ENCODE measurements at regions not wholly inside any gene's neighbourhood (a gene's known extent, or its start where the extent isn't known, plus 50 kb on each side); places are given as distances from the start of the nearest gene placed in this dataset.

DNA sequence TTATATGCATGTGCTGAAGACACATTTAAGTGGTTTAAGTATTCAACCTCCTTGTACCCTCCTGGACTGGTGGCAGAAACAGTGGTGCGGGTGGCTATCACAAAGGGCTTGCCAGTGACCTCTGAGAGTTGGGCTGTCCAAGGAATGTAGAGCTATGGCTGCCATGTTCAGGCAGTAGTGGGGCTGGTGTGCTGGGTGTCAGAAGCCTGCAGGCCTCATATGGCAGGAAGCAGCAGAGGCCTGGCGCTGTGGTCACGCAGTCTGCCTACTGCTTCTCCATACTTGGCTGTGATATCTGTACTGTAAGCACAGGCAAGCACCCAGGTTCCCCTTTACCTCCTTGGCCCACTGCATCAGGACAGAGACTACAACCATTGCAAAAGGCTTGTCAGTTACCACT lies 870.0 kb downstream of the LRRIQ3 start:
- Histone ChIP-seq H3K27me3 (ENCODE audit: insufficient read depth, low read length) (no peaks in the 10 kb centered on the region), H3K9me2 (ENCODE audit: low read depth, low read length) (no peaks in the 10 kb centered on the region), H3K79me2 (ENCODE audit: insufficient read depth, low read length) (no peaks in the 10 kb centered on the region), H3K9me3 (ENCODE audit: low read length) (no peaks in the 10 kb centered on the region), H3K4me2 (ENCODE audit: low read length) (no peak overlapping the region), H3K4me1 (ENCODE audit: insufficient read depth, low read length, severe bottlenecking) (no peaks in the 10 kb centered on the region), H3K4me3 (ENCODE audit: low read depth, low read length, poor library complexity, severe bottlenecking) (no peak overlapping the region), H4K20me1 (ENCODE audit: insufficient read depth, low read length) (no peaks in the 10 kb centered on the region), H3K9ac (ENCODE audit: low read length) (no peak overlapping the region), H2AFZ (ENCODE audit: low read length) (no peak overlapping the region), H3F3A (ENCODE audit: insufficient read depth, low read length) (no peaks in the 10 kb centered on the region), H3K36me3 (ENCODE audit: insufficient read depth, low read length) (no peaks in the 10 kb centered on the region), H3K27ac (ENCODE audit: low read depth, low read length, poor library complexity, severe bottlenecking) (no peak overlapping the region)
- TF ChIP-seq, protein P1, sequence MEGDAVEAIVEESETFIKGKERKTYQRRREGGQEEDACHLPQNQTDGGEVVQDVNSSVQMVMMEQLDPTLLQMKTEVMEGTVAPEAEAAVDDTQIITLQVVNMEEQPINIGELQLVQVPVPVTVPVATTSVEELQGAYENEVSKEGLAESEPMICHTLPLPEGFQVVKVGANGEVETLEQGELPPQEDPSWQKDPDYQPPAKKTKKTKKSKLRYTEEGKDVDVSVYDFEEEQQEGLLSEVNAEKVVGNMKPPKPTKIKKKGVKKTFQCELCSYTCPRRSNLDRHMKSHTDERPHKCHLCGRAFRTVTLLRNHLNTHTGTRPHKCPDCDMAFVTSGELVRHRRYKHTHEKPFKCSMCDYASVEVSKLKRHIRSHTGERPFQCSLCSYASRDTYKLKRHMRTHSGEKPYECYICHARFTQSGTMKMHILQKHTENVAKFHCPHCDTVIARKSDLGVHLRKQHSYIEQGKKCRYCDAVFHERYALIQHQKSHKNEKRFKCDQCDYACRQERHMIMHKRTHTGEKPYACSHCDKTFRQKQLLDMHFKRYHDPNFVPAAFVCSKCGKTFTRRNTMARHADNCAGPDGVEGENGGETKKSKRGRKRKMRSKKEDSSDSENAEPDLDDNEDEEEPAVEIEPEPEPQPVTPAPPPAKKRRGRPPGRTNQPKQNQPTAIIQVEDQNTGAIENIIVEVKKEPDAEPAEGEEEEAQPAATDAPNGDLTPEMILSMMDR (IDR thresholded peaks at IDR 0.05; ENCODE audit: low read length) = no peak
- TF ChIP-seq EZH2 (IDR thresholded peaks at IDR 0.05; ENCODE audit: borderline replicate concordance, low read length) = no peak

DNA sequence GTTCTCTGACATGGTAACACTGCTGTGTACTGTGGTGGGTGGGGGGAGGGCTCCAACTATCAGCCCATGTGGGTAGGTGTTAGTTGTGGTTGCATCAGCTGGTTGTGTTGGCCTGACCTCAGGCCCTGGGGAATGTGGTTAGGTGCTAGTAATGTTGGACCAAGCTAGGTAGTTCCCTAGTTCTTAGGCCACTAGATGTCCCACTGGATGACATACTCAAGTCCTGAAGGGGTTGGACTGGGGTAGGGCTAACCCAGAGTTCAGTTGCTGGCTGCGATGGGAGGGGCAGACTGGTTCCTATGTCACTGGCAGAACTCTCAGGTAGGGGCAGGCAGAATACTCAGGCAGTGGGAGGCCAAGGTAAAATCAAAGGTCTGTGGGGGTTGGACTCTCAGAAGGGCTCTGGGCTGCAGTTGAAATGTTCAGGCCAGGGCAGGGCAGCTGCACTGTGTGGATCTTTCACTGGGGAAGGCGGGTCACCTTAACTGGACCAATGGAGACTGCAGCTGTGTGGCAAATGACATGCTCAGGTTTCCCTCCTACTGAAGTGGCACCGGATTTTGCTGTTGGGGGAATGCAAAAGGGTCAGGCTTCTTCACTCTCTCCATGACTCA lies 870.7 kb downstream of the LRRIQ3 start:
- no peaks in the 10 kb centered on the region for H3K36me3 ChIP-seq (ENCODE audit: insufficient read depth, low read length)

DNA sequence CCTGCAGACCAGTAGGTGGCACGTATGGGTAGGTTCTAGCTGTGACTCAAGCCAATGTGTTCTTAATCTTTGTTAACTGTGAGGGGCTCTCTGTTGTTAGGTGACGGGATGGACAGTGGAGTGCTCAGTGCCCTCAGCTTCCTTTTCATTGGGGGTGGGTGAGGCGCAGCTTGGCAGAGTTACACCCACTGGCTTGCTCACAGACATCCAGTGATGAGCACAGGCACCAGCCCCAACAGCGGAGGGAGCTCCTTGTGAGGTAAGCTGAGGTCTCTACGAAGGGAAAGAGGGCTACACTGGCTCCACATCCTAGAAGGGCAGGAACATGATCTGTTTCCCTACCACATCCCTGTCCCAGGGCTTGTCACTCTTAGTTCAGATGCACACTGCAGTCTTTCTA lies 871.3 kb downstream of the LRRIQ3 start:
- TF ChIP-seq, protein P1 (IDR thresholded peaks at IDR 0.05; ENCODE audit: low read length) = no peak
- TF ChIP-seq EZH2 (IDR thresholded peaks at IDR 0.05; ENCODE audit: borderline replicate concordance, low read length) = no peak
- no peak overlapping the region for H3K4me2 ChIP-seq (ENCODE audit: low read length)
- H4K20me1 ChIP-seq (ENCODE audit: insufficient read depth, low read length) = no peaks in the 10 kb centered on the region
- no peak overlapping the region for H3K27ac ChIP-seq (ENCODE audit: low read depth, low read length, poor library complexity, severe bottlenecking)
- H3K36me3 ChIP-seq (ENCODE audit: insufficient read depth, low read length) = no peaks in the 10 kb centered on the region
- H3F3A ChIP-seq (ENCODE audit: insufficient read depth, low read length) = no peaks in the 10 kb centered on the region
- no peak overlapping the region for H3K4me3 ChIP-seq (ENCODE audit: low read depth, low read length, poor library complexity, severe bottlenecking)
- no peaks in the 10 kb centered on the region for H3K27me3 ChIP-seq (ENCODE audit: insufficient read depth, low read length)
- no peak overlapping the region for H3K9ac ChIP-seq (ENCODE audit: low read length)
- no peak overlapping the region for H2AFZ ChIP-seq (ENCODE audit: low read length)
- H3K79me2 ChIP-seq (ENCODE audit: insufficient read depth, low read length) = no peaks in the 10 kb centered on the region
- H3K9me2 ChIP-seq (ENCODE audit: low read depth, low read length) = no peaks in the 10 kb centered on the region
- no peaks in the 10 kb centered on the region for H3K9me3 ChIP-seq (ENCODE audit: low read length)
- H3K4me1 ChIP-seq (ENCODE audit: insufficient read depth, low read length, severe bottlenecking) = no peaks in the 10 kb centered on the region

More for the DNA sequence above, 870.7 kb downstream of the LRRIQ3 start:
- Histone ChIP-seq H4K20me1 (ENCODE audit: insufficient read depth, low read length) (no peaks in the 10 kb centered on the region), H2AFZ (ENCODE audit: low read length) (no peak overlapping the region), H3K79me2 (ENCODE audit: insufficient read depth, low read length) (no peaks in the 10 kb centered on the region), H3K4me3 (ENCODE audit: low read depth, low read length, poor library complexity, severe bottlenecking) (no peak overlapping the region), H3K4me2 (ENCODE audit: low read length) (no peak overlapping the region), H3K9ac (ENCODE audit: low read length) (no peak overlapping the region), H3K27me3 (ENCODE audit: insufficient read depth, low read length) (no peaks in the 10 kb centered on the region), H3K9me2 (ENCODE audit: low read depth, low read length) (no peaks in the 10 kb centered on the region), H3K27ac (ENCODE audit: low read depth, low read length, poor library complexity, severe bottlenecking) (no peak overlapping the region), H3K4me1 (ENCODE audit: insufficient read depth, low read length, severe bottlenecking) (no peaks in the 10 kb centered on the region), H3K9me3 (ENCODE audit: low read length) (no peaks in the 10 kb centered on the region), H3F3A (ENCODE audit: insufficient read depth, low read length) (no peaks in the 10 kb centered on the region)
- TF ChIP-seq, protein P1 (IDR thresholded peaks at IDR 0.05; ENCODE audit: low read length) = no peak
- no peak for TF ChIP-seq EZH2 (IDR thresholded peaks at IDR 0.05; ENCODE audit: borderline replicate concordance, low read length)

All from OCI-LY1 (cell line).